ENCODE measurements at regions not wholly inside any gene's neighbourhood (a gene's known extent, or its start where the extent isn't known, plus 50 kb on each side); places are given as distances from the start of the nearest gene placed in this dataset.
"Not testable (repeated sequence)": the region's sequence is repeated elsewhere in the genome, so short reads cannot be mapped to it uniquely, and the experiment has no call there.

DNA sequence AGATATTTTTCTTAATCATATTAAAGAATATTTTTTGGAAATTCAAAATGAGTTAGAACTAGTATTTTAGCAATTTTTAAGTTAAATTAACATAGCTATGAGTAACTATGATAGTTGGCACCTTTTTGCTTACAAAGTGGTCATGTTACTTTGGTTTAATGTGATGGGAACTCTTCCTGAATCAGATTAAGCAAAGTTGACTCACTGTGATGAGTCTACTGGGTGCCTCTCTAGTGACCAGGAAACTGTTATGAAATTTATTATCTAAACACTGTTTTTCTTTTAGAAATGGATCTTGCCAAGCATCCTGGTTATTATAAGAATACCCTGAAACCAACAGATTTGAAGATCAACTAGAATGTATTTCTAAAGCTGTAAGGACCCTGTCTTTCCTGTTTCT is 985.8 kb downstream of the TRAM1L1 start:
- DNase-seq = no peak

DNA sequence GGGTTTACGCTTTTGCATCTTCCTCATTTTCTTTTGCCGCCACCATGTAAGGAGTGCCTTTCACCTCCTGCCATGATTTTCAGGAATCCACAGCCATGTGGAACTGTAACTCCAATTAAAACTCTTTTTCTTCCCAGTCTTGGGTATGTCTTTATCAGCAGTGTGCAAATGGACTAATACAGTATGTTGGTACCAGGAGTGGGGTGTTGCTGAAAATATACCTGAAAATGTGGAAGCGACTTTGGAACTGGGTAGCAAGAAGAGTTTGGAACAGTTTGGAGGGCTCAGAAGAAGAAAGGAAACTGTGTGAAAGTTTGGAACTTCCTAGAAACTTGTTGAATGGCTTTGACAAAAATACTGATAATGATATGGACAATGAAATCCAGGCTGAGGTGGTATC is 983.9 kb upstream of the NDST4 start:
- DNase-seq = not testable (repeated sequence)

DNA sequence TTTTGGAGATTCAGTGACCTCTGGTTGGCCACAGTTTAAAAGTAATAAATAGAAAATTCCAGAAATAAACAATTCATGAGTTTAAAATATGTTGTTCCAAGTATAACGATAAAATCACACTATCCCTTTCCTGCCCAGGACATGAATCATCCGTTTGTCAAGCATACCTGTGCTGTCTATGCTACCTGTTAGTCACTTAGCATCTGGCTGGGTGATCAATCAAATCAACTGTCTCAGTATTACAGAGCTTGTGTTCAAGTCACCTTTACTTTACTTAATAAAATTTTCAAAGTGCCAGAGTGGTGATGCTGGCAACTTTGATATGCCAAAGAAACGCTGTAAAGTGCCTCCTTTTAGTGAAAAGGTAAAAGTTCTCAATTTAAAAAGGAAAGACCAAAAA is 979.5 kb upstream of the NDST4 start:
- DNase-seq = no peak

DNA sequence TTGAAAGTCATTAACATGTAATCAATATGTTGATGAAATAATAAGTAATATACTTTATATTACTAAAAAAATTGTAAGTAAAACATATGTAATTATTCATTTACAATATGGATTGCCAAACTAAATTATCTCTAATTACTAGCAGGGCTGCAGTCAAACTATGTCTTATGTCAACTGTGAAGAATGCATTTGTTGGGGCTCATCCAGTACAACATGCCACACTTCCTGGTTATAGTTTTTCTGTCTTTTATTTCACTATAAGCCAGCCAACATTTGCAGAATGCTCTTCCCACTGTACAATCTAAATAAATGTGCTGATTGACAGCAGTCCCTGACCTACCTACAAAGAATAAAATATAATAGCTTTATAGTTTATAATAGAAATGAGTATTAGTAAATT is 975.4 kb upstream of the NDST4 start:
- no peak for DNase-seq

DNA sequence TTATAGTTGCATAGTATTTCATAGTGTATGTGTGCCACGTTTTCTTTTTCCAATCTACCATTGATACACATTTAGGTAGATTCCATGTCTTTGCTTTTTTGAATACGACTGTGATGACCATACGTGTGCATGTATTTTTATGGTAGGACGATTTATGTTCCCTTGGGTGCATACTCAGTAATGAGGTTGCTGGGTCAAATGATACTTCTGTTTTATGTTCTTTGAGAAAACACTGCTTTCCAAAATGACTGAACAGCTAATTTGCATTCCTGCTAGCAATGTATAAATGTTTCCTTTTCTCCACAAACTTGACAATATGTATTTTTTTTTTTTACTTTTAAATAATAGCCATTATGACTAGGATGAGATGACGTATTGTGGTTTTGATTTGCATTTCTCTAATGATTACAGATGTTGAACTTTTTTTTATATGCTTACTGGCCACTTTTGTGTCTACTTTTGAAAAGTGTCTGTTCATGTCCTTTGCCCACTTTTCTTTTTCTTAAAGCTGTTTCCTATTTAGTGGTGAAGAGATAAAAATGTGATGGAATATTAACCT is 969.5 kb upstream of the NDST4 start:
- no peak for DNase-seq

- DNase-seq = no peak
Measured at GRCh38 chr4:116073051-116073450, 959.6 kb upstream of the NDST4 start.

DNA sequence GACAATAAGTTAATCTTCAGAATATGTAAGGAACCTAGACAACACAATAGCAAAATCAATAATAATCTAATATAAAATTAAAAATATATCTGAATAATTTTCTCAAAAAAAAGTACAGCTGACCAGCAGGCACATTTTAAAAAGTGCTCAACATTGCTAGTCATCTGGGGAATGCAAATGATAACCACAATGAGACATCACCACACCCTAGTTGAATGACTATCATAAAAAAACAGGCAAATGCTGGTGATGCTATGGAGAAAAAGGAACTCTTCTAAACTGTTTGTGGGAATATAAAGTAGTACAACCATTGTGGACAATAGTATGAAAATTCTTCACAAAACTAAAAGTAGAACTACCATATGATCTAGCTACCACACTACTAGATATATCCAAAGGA is 956.9 kb upstream of the NDST4 start:
- DNase-seq = no peak

GRCh38 chr4:116066711-116067245 is 953.4 kb upstream of the NDST4 start:
- no peak for DNase-seq

DNA sequence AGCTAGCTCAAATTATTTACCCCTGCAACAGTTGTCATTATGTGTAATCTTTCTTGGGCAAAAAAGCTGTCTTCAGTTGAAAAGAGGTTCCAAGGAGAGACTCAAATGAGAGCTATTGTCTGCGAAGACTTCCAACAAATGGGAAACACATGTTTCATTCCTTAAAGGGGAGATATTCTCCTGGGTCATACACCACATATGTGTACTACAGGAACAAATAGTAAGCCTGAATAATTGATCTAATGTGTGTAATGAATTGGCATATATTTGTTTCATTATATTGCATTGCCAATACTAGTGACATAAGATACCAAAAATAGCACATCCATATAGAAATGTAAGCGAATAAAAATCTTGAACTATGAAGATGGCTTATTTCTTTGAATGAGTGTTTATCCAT is 950.9 kb upstream of the NDST4 start:
- DNase-seq = no peak

DNA sequence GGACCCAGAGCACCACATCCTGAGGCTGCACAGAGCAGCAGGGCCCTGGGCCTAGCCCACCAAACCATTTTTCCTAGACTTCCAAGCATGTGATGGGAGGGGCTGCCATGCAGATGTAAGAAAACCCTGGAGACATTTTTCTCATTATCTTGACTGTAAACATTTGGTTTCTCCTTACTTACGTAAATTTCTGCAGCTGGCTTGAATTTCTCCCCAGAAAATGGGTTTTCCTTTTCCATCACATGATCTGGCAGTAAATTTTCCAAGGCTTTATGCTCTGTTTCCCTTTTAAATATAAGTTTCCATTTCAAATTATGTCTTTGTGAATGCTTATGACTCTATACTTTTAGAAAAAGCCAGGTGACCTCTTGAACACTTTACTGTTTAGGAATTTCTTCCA is 945.9 kb upstream of the NDST4 start:
- DNase-seq = no peak

DNA sequence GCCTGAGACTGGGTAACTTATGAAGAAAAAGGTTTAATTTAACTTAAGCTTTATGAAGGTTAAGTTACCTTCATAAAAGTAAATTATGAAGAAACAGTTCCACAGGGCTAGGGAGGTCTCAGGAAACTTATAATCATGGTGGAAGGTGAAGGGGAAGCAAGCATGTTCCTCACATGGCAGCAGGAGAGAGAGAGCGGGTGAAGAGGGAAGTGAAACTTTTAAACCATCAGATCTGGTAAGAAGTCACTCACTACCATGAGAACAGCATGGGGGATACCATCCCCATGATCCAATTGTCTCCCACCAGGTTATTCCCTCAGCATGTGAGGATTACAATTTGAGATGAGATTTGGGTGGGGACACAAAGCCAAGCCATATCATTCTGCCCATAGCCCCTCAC is 944.7 kb upstream of the NDST4 start:
- no peak for DNase-seq

DNA sequence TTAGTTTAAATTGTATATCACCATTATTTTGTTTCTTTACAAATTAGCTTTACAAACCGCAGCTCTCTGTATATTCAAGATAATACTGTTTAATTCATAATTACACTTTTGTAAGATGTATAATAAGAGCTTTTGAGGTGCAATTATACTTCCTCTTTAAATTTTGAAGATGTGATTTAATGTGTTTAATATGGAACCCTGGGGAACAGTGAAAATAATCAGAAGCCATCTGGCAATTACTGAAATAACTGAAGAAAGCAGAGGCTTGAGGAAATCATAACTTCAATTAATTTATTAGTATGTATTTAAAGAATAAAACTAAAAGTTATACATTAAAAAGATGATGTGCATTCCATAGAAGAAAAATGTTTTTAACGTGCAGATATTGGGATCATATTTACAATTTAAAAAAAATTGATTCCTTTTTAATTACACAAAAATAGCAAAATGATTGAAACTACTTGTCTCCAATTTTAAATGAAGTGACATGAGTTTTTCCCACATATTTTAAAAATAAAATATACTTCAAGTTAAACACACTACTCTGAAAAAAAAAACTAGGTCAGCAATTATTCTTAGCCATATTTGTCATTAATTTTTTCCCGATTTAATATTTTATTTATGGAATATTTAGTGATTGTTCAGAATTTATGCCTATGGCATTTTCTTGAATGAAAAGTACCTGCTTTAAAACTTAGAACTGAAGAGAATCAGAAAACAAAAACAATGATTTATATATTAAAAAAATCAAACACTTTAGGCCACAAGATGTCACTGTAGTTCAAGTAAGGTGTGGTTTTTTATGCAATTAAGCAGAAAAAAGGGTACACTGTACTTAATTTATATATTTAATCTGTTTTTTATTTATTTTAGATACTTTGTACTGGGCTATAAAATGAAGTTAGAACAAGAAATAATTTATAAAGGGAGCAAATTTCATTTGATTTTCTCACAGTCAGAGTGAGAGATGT is 942.7 kb upstream of the NDST4 start:
- no peak for DNase-seq

GRCh38 chr4:116027311-116027710 is 913.9 kb upstream of the NDST4 start:
- no peak for DNase-seq

GRCh38 chr4:116024954-116025708 is 911.7 kb upstream of the NDST4 start:
- DNase-seq = no peak

DNA sequence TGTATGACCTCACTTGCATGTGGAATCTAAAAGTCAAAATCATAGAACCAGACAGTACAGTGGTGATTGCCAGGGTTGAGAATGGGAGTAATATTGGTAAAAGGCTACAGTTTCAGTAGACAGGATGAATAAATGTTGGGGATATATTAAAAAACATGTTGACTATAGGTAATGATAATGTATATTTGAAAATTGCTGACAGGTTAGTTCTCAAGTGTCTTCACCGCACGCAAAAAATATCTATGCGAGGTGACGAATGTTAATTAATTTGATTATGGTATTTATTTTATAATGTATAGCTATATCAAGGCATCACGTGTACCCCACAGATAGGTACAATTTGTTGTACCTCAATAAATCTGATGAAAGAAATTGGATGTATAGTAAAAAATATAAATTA is 909.6 kb upstream of the NDST4 start:
- DNase-seq = no peak

DNA sequence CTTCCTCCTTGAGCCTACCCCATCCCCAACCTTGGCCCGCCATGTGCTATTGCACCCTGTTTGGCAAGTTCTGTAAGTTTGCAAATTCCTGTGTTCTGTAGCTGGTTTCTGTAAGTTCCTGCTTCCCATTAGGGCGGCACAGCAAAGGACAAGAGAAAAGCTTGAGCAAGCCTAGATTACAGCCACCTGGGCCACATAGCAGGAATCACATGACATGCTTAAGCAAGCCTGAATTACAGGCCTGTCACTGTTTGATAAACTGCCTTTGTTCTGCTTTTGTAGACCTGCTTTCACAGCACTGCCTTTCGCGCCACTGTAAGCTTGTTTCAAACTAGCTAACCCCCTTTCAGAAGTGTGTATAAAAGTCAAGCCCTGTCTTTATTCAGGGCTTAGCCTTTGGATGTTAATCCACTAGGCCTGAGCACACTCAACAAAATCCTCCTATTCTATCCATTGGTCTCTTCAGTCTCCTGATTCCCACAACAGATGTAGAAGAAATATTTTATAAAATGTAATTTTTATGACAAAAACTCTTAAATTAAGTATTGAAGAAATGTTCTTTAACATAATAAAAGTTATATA is 906.8 kb upstream of the NDST4 start:
- no peak for DNase-seq

DNA sequence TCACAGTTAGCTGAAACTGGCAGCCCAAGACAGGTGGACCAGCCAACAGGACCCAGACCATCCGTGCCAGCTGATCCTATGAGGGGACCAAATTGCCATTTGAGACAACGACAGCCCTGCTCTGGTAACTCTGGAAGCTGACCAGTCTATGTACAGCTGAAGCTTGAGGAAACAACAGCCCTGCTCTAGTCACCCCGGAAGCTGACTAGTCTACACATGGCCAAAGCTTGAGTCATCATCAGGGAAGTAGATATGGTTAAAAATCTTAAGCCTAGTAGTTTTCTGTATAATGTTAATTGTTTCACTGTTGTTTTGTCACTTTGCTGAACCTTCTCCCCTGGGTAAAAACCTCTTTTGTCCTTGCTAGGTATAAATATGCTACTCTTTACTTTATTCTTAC is 905.4 kb upstream of the NDST4 start:
- DNase-seq = no peak

GRCh38 chr4:116016201-116016600 is 902.8 kb upstream of the NDST4 start:
- DNase-seq = no peak

DNA sequence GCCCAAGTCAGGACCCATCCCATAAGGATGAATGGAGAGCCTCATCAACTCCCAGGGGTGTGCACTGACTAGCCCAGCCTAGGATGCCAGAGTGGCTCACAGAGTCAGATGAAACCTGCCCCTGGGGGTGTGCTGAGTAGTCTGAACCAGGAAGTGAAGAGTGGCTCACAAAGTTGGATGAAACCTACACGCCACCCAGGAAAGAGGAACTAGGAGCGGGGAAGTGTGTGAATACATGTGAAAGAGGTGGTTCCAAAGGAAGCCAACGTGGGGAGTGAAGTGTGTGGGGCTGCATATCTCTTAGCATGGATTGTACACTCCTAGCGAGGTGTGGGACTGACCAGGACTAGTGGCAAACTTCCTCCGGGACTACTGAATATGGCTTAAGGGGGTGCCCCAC is 902.1 kb upstream of the NDST4 start:
- no peak for DNase-seq

GRCh38 chr4:116015062-116015461 is 901.6 kb upstream of the NDST4 start:
- no peak for DNase-seq

GRCh38 chr4:116010923-116011322 is 897.5 kb upstream of the NDST4 start:
- DNase-seq = no peak

DNA sequence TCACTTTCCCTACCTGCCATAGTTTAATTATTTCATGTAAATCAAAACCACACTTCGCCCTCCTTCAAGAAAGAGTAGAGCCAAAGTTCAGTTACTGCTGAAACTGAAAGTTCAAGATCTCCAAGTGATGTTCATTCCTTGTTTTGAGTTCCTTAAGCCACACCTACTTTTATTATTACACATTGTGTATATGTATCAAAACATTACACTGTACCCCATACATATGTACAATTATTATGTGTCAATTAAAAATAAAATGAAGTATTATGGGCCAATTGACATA is 892.3 kb upstream of the NDST4 start:
- no peak for DNase-seq

DNA sequence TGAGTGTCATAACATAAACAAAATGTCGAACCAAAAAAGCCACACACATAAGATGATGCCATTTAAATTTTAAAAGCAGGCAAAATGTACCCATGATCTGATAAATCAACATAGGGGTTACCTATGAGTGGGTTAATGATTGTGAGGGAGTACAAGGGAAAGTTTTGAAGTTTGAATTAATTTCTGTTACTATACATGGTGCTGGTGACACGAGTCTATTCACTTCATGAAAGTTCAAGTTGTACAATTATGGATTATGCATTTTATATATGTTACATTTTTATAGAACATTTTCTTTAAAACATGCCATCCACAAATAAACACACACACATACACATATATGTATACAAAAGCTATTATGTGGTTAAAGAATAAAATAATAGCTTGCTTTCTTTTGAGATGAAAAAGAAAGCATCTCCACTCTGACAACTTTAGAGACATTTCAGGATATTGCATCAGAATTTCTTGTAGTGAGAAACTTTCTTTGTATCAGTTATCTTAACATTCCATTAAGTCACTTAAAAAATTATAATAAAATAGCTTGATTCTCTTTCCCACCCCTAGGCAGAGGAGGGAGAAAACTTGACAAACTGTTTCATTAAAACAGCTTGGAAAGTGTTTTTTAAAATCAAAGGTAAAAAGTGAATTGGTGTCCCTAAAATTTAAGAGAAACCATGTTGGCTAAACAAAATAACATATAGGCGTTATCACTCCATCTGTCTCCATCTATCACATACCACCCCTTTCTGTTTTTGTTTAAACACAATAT is 891.8 kb upstream of the NDST4 start:
- DNase-seq = no peak
